Stimulated activated naive CD4-positive, alpha-beta T cell (primary cell): ENCODE measurements at regions not wholly inside any gene's neighbourhood (a gene's known extent, or its start where the extent isn't known, plus 50 kb on each side); places are given as distances from the start of the nearest gene placed in this dataset.

ENCODE experiments used
- DNase-seq, 6 experiments: peaks; one replicate each; lab custom pipeline; 2025; lab: John Stamatoyannopoulos, UW

GRCh38 chr6:25012657-25013056 lies 76.9 kb upstream of the RIPOR2 start:
- no peak for DNase-seq

- DNase-seq, result no peak
Measured at GRCh38 chr6:25013246-25013645, 77.5 kb upstream of the RIPOR2 start.

GRCh38 chr6:25014369-25014768 lies 78.6 kb upstream of the RIPOR2 start:
- no peak for DNase-seq

- DNase-seq, result peak; percentile 26 to 85 (median 74)
Measured at GRCh38 chr6:25014791-25015560, 79.2 kb upstream of the RIPOR2 start.

- DNase-seq, result no peak
Measured at GRCh38 chr6:25016014-25016720, 80.4 kb upstream of the RIPOR2 start.

GRCh38 chr6:25017486-25017885 lies 81.7 kb upstream of the RIPOR2 start:
- no peak for DNase-seq

- peak; percentile 65 to 84 (median 76) for DNase-seq
Measured at GRCh38 chr6:25017932-25018567, 82.3 kb upstream of the RIPOR2 start.

GRCh38 chr6:25018568-25018954 lies 82.8 kb upstream of the RIPOR2 start:
- no peak for DNase-seq

GRCh38 chr6:25022140-25022553 lies 86.4 kb upstream of the RIPOR2 start:
- DNase-seq, result no peak

GRCh38 chr6:25023781-25024180 lies 88.0 kb upstream of the RIPOR2 start:
- DNase-seq, result no peak

GRCh38 chr6:25024821-25025220 lies 89.1 kb upstream of the RIPOR2 start:
- DNase-seq, result no peak

- DNase-seq, result no peak
Measured at GRCh38 chr6:25025248-25025918, 89.6 kb upstream of the RIPOR2 start.

- no peak for DNase-seq
Measured at GRCh38 chr6:25025919-25026301, 90.2 kb upstream of the RIPOR2 start.

- no peak for DNase-seq
Measured at GRCh38 chr6:25026723-25027122, 91.0 kb upstream of the RIPOR2 start.

GRCh38 chr6:25027221-25027916 lies 91.6 kb upstream of the RIPOR2 start:
- DNase-seq, result peak; percentile 51 to 72 (median 62)

GRCh38 chr6:25028328-25028727 lies 92.6 kb upstream of the RIPOR2 start:
- DNase-seq, result no peak

GRCh38 chr6:25032934-25033333 lies 97.2 kb upstream of the RIPOR2 start:
- no peak for DNase-seq

GRCh38 chr6:25034431-25034921 lies 98.7 kb upstream of the RIPOR2 start:
- DNase-seq, result peak in 1 of 6 experiments; percentile 12

GRCh38 chr6:25035174-25035511 lies 99.4 kb upstream of the RIPOR2 start:
- no peak for DNase-seq

- DNase-seq, result peak in 1 of 6 experiments; percentile 25
Measured at GRCh38 chr6:25035512-25036435, 100.0 kb upstream of the RIPOR2 start.

GRCh38 chr6:25036461-25036860 lies 100.7 kb upstream of the RIPOR2 start:
- DNase-seq, result no peak
